HCT116 (cell line): ENCODE measurements at regions not wholly inside any gene's neighbourhood (a gene's known extent, or its start where the extent isn't known, plus 50 kb on each side); places are given as distances from the start of the nearest gene placed in this dataset.

Source experiments
- EGR1 ChIP-seq: IDR thresholded peaks from 2 replicates; pipeline ENCODE4 v1.6.1; 2012; ENCODE audit warnings: low read depth
- FOSL1 ChIP-seq: IDR thresholded peaks from 2 replicates; pipeline ENCODE4 v1.6.1; 2012; ENCODE audit warnings: low read depth
- POLR2A ChIP-seq: IDR thresholded peaks from 2 replicates; pipeline ENCODE4 v1.7.0; 2011; ENCODE audit warnings: borderline replicate concordance; ENCODE audit not compliant: insufficient read depth, insufficient read length; ENCODE audit errors: extremely low read depth
- SIN3A ChIP-seq: IDR thresholded peaks from 2 replicates; pipeline ENCODE4 v1.6.1; 2012; ENCODE audit warnings: low read depth
- ZBTB33 ChIP-seq: IDR thresholded peaks from 2 replicates; pipeline ENCODE4 v1.6.1; 2011; ENCODE audit warnings: mild to moderate bottlenecking, low read length, moderate library complexity; ENCODE audit not compliant: insufficient replicate concordance; ENCODE audit errors: extremely low read depth
- TF ChIP-seq, protein P1 (sequence below), 3 experiments: fragments of 200-600 bp in 1 of 3; sonication (generic) in 1 of 3; IDR thresholded peaks in 2 of 3; conservative IDR thresholded peaks in 1 of 3; 2 replicates each; pipeline ENCODE4 v1.5.1; 2012 to 2017; ENCODE audit warnings: low read depth in 2 of 3, low read length in 2 of 3, antibody characterized with exemption in 1 of 3, borderline replicate concordance in 1 of 3, control low read depth in 1 of 3, mild to moderate bottlenecking in 1 of 3, mixed read lengths in 1 of 3, mixed run types in 1 of 3, moderate library complexity in 1 of 3; ENCODE audit not compliant: insufficient read depth in 1 of 3
- TF ChIP-seq, protein P2 (sequence below): IDR thresholded peaks from 2 replicates; pipeline ENCODE4 v1.6.1; 2012; ENCODE audit warnings: low read depth
- TF ChIP-seq, protein P3 (sequence below): IDR thresholded peaks from 2 replicates; pipeline ENCODE4 v1.6.1; 2012

- TF ChIP-seq, protein P1, sequence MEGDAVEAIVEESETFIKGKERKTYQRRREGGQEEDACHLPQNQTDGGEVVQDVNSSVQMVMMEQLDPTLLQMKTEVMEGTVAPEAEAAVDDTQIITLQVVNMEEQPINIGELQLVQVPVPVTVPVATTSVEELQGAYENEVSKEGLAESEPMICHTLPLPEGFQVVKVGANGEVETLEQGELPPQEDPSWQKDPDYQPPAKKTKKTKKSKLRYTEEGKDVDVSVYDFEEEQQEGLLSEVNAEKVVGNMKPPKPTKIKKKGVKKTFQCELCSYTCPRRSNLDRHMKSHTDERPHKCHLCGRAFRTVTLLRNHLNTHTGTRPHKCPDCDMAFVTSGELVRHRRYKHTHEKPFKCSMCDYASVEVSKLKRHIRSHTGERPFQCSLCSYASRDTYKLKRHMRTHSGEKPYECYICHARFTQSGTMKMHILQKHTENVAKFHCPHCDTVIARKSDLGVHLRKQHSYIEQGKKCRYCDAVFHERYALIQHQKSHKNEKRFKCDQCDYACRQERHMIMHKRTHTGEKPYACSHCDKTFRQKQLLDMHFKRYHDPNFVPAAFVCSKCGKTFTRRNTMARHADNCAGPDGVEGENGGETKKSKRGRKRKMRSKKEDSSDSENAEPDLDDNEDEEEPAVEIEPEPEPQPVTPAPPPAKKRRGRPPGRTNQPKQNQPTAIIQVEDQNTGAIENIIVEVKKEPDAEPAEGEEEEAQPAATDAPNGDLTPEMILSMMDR (IDR thresholded peaks at IDR 0.05 in 2 of 3, conservative IDR thresholded peaks at IDR 0.05 in 1 of 3; ENCODE audit: borderline replicate concordance in 1 of 3, insufficient read depth in 1 of 3, low read depth in 2 of 3, low read length in 2 of 3) = no peak
- TF ChIP-seq EGR1 (no peak), SIN3A (no peak), ZBTB33 (no peak), FOSL1 (no peak), POLR2A (no peak)
- TF ChIP-seq, protein P2, sequence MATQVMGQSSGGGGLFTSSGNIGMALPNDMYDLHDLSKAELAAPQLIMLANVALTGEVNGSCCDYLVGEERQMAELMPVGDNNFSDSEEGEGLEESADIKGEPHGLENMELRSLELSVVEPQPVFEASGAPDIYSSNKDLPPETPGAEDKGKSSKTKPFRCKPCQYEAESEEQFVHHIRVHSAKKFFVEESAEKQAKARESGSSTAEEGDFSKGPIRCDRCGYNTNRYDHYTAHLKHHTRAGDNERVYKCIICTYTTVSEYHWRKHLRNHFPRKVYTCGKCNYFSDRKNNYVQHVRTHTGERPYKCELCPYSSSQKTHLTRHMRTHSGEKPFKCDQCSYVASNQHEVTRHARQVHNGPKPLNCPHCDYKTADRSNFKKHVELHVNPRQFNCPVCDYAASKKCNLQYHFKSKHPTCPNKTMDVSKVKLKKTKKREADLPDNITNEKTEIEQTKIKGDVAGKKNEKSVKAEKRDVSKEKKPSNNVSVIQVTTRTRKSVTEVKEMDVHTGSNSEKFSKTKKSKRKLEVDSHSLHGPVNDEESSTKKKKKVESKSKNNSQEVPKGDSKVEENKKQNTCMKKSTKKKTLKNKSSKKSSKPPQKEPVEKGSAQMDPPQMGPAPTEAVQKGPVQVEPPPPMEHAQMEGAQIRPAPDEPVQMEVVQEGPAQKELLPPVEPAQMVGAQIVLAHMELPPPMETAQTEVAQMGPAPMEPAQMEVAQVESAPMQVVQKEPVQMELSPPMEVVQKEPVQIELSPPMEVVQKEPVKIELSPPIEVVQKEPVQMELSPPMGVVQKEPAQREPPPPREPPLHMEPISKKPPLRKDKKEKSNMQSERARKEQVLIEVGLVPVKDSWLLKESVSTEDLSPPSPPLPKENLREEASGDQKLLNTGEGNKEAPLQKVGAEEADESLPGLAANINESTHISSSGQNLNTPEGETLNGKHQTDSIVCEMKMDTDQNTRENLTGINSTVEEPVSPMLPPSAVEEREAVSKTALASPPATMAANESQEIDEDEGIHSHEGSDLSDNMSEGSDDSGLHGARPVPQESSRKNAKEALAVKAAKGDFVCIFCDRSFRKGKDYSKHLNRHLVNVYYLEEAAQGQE = no peak
- TF ChIP-seq, protein P3, sequence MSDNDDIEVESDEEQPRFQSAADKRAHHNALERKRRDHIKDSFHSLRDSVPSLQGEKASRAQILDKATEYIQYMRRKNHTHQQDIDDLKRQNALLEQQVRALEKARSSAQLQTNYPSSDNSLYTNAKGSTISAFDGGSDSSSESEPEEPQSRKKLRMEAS = no peak
Observed at GRCh38 chr19:27906081-27906480, 1306.9 kb downstream of the UQCRFS1 start.
